Endothelial cell of umbilical vein (primary cell): ENCODE measurements at regions not wholly inside any gene's neighbourhood (a gene's known extent, or its start where the extent isn't known, plus 50 kb on each side); places are given as distances from the start of the nearest gene placed in this dataset.

Experiments used
- CTCF ChIP-seq, 2 donors: IDR thresholded peaks; 1 replicate in 1 of 2; 2 replicates in 1 of 2; pipeline ENCODE4 v1.5.1; 2011; ENCODE audit warnings: low read length in 2 of 2, mild to moderate bottlenecking in 2 of 2, moderate library complexity in 2 of 2, control low read depth in 1 of 2, inconsistent platforms in 1 of 2, low read depth in 1 of 2; ENCODE audit not compliant: insufficient read depth in 1 of 2; ENCODE audit errors: extremely low read depth in 1 of 2
- EZH2 ChIP-seq: IDR thresholded peaks from 2 replicates; pipeline ENCODE4 v1.6.1; 2012; ENCODE audit warnings: borderline replicate concordance, low read depth, mild to moderate bottlenecking, moderate library complexity, low read length, inconsistent platforms; ENCODE audit not compliant: severe bottlenecking
- MYC ChIP-seq: IDR thresholded peaks from one replicate; pipeline ENCODE4 v1.6.1; 2011; ENCODE audit warnings: mild to moderate bottlenecking, low read depth, low read length
- POLR2A ChIP-seq: IDR thresholded peaks from 2 replicates; pipeline ENCODE4 v1.6.1; 2012; ENCODE audit warnings: low read depth, mild to moderate bottlenecking, control low read depth, low read length
- POLR2AphosphoS5 ChIP-seq: IDR thresholded peaks from 2 replicates; pipeline ENCODE4 v1.6.1; 2012; ENCODE audit warnings: low read depth, mild to moderate bottlenecking, control low read depth, low read length, moderate library complexity; ENCODE audit not compliant: insufficient read depth
- TF ChIP-seq, protein P1 (sequence below): IDR thresholded peaks from 2 replicates; pipeline ENCODE4 v1.6.1; 2011; ENCODE audit not compliant: insufficient read depth, insufficient read length

DNA sequence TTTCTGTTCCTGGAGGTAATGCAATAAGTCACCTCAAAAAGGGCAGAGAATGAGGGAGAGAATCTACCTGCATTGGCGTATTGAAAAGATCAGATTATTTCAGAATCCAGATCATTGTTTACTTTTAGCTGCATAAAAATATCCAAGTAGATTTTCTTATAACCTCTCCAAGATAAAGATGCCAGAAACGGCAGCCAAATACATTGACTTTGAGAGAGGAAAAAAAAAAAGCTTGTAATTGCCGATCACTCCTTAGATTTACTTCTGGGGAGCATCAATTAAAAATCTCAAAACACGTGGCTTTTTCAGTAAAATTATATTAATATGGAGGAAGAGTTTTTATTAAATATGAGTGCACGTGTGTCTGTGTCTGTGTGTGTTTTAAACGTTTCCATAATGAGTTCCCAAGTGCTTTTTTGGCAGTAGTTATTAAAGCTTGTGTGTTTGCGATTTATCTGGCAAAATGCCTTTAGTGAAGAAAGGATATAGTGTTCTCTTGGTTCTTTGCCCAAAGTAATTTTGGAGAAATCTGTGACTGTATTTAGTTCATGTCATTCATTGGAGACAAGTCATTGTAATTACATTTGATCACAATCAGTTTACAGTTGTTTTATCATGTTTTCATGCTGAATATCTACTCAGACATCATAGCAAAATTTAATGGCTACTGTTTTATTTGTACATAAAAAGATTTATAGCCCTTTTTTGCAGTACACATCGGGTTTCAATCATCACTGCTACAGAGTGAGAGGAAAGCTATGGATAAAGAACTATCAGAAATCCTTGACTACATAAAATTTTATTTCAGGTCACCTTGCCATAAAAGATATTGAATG lies 176.1 kb downstream of the TM9SF2 start:
- TF ChIP-seq POLR2A = no peak
- no peak for TF ChIP-seq CTCF (IDR thresholded peaks at IDR 0.05; ENCODE audit: extremely low read depth in 1 of 2, insufficient read depth in 1 of 2, low read depth in 1 of 2, low read length in 2 of 2)
- TF ChIP-seq, protein P1, sequence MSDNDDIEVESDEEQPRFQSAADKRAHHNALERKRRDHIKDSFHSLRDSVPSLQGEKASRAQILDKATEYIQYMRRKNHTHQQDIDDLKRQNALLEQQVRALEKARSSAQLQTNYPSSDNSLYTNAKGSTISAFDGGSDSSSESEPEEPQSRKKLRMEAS = no peak
- TF ChIP-seq EZH2 = no peak
- no peak for TF ChIP-seq POLR2AphosphoS5
- no peak for TF ChIP-seq MYC
